ENCODE measurements at regions not wholly inside any gene's neighbourhood (a gene's known extent, or its start where the extent isn't known, plus 50 kb on each side); places are given as distances from the start of the nearest gene placed in this dataset.

DNA sequence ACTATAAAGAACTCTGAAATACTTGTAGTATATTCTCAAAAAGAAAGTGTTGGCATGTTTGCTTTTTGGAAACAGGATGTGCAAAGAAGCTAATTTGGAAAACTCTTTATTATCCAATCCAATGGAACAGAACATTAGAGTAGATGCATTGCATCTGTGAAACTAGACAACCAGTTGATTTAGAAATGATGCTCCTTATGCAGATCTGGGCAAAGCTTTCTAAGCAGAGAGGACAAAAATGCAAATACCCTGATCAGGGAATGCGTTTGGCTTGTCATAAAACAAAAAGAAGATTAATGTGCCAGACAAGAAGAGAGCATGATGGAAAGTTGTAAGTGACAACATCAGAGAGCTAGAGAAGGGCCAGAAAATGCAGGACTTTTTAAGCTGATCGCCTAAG lies 142.3 kb downstream of the RCHY1 start:
- ChIA-PET POLR2A (no interaction called here), CTCF (no interaction called here)
- Histone ChIP-seq H3K79me2 (ENCODE audit: control insufficient read depth, insufficient read depth, low read length) (no peaks in the 10 kb centered on the region), H3K9ac (ENCODE audit: low read length) (no peak overlapping the region), H3K36me3 (replicated peaks in 1 of 2; ENCODE audit: control extremely low read depth in 1 of 2, control insufficient read depth in 1 of 2, extremely low read depth in 1 of 2, insufficient read depth in 2 of 2, low read length in 1 of 2) (no peaks in the 10 kb centered on the region), H4K20me1 (ENCODE audit: control insufficient read depth, insufficient read depth, low read length, poor library complexity, severe bottlenecking) (no peaks in the 10 kb centered on the region), H2AFZ (ENCODE audit: insufficient read depth, low read depth, low read length, poor library complexity, severe bottlenecking) (no peak overlapping the region), H3K4me2 (replicated peaks; ENCODE audit: low read depth, low read length, poor library complexity, severe bottlenecking) (no peak overlapping the region), H3K9me3 (ENCODE audit: control extremely low read depth in 1 of 3, control insufficient read depth in 2 of 3, insufficient read depth in 1 of 3, low read length in 2 of 3) (peaks cover 0 to 3% (median 0%) of the 10 kb centered on the region in 3 donors), H3K4me3 (ENCODE audit: control extremely low read depth in 1 of 5, extremely low read depth in 1 of 5, insufficient read depth in 1 of 5, low read depth in 2 of 5, low read length in 4 of 5) (no peak overlapping the region), H3K27ac (ENCODE audit: low read length in 2 of 2) (no peak overlapping the region), H3K27me3 (replicated peaks in 1 of 4; ENCODE audit: control extremely low read depth in 1 of 4, control insufficient read depth in 3 of 4, insufficient read depth in 4 of 4, low read length in 3 of 4) (no peaks in the 10 kb centered on the region), H3K4me1 (ENCODE audit: control insufficient read depth in 2 of 2, insufficient read depth in 2 of 2, low read length in 2 of 2) (no peaks in the 10 kb centered on the region)
- WGBS (ENCODE audit: insufficient coverage), result 86% methylated on average over 1 of the region's 2 CpGs
- Mint-ChIP-seq H3K27ac (no peak overlapping the region), H3K4me1 (no peaks in the 10 kb centered on the region), H3K27me3 (peaks cover 20% of the 10 kb centered on the region), H3K4me3 (no peak overlapping the region), H3K9me3 (ENCODE audit: insufficient read depth) (no peaks in the 10 kb centered on the region)
- no peak for DNase-seq
- TF ChIP-seq EZH2 (IDR thresholded peaks at IDR 0.05; ENCODE audit: borderline replicate concordance, insufficient read depth, low read depth, low read length, poor library complexity, severe bottlenecking), result no peak
- TF ChIP-seq CTCF (IDR thresholded peaks at IDR 0.05), result no peak
- intact Hi-C loops (cut with micrococcal nuclease), result no loop called here
- no peak for ATAC-seq (ENCODE audit: low read depth)

GRCh38 chr4:75370576-75370975 lies 143.6 kb downstream of the RCHY1 start:
- Mint-ChIP-seq H3K27me3 (peaks cover 14% of the 10 kb centered on the region), H3K9me3 (ENCODE audit: insufficient read depth) (no peaks in the 10 kb centered on the region), H3K4me1 (no peaks in the 10 kb centered on the region), H3K27ac (no peak overlapping the region), H3K4me3 (no peak overlapping the region)
- H4K20me1 ChIP-seq (ENCODE audit: control insufficient read depth, insufficient read depth, low read length, poor library complexity, severe bottlenecking), result no peaks in the 10 kb centered on the region
- no peak for ATAC-seq (ENCODE audit: low read depth)
- H3K4me2 ChIP-seq (replicated peaks; ENCODE audit: low read depth, low read length, poor library complexity, severe bottlenecking), result no peak overlapping the region
- H3K9ac ChIP-seq (ENCODE audit: low read length), result no peak overlapping the region
- H3K9me3 ChIP-seq (ENCODE audit: control extremely low read depth in 1 of 3, control insufficient read depth in 2 of 3, insufficient read depth in 1 of 3, low read length in 2 of 3), result peaks cover 0 to 3% (median 0%) of the 10 kb centered on the region in 3 donors
- H3K79me2 ChIP-seq (ENCODE audit: control insufficient read depth, insufficient read depth, low read length), result no peaks in the 10 kb centered on the region
- H3K4me3 ChIP-seq (ENCODE audit: control extremely low read depth in 1 of 5, extremely low read depth in 1 of 5, insufficient read depth in 1 of 5, low read depth in 2 of 5, low read length in 4 of 5), result no peak overlapping the region
- DNase-seq, result no peak
- ChIA-PET CTCF (no interaction called here), POLR2A (no interaction called here)
- no peak overlapping the region for H2AFZ ChIP-seq (ENCODE audit: insufficient read depth, low read depth, low read length, poor library complexity, severe bottlenecking)
- no peaks in the 10 kb centered on the region for H3K4me1 ChIP-seq (ENCODE audit: control insufficient read depth in 2 of 2, insufficient read depth in 2 of 2, low read length in 2 of 2)
- H3K27me3 ChIP-seq (replicated peaks in 1 of 4; ENCODE audit: control extremely low read depth in 1 of 4, control insufficient read depth in 3 of 4, insufficient read depth in 4 of 4, low read length in 3 of 4), result no peaks in the 10 kb centered on the region
- H3K27ac ChIP-seq (ENCODE audit: low read length in 2 of 2), result no peak overlapping the region
- intact Hi-C loops (cut with micrococcal nuclease), result no loop called here
- TF ChIP-seq EZH2 (IDR thresholded peaks at IDR 0.05; ENCODE audit: borderline replicate concordance, insufficient read depth, low read depth, low read length, poor library complexity, severe bottlenecking), result no peak
- no peak for TF ChIP-seq CTCF (IDR thresholded peaks at IDR 0.05)
- no CpG with 5 or more reads among the region's 3 CpGs for WGBS (ENCODE audit: insufficient coverage)
- no peaks in the 10 kb centered on the region for H3K36me3 ChIP-seq (replicated peaks in 1 of 2; ENCODE audit: control extremely low read depth in 1 of 2, control insufficient read depth in 1 of 2, extremely low read depth in 1 of 2, insufficient read depth in 2 of 2, low read length in 1 of 2)
